GM19025 (cell line): ENCODE measurements at regions not wholly inside any gene's neighbourhood (a gene's known extent, or its start where the extent isn't known, plus 50 kb on each side); places are given as distances from the start of the nearest gene placed in this dataset.

Experiments used
- ATAC-seq: cut with Tn5 transposase; IDR thresholded peaks from one replicate; pipeline ENCODE4 v1.9.1; 2021; ENCODE audit warnings: mild to moderate bottlenecking, low read depth, moderate library complexity; ENCODE audit not compliant: unreplicated experiment

DNA sequence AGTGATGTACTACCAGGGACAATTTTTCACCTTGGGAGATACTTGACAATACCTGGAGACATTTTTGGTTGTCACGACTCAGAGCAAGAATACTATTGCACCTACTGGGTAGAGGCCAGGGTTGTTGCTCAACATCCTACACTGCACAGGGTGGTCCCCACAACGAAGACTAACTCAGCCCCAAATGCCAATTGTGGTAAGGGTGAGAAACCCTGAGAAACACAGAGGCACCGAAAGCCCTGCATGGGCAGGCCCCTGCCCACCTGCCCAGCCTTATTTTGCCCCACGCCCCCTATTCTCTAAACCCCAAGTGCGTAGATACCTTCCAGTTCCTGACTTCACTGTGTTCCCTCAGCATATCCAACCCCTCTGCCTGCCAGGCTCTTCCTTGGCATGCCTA lies 163.1 kb upstream of the PKDCC start:
- ATAC-seq = no peak

DNA sequence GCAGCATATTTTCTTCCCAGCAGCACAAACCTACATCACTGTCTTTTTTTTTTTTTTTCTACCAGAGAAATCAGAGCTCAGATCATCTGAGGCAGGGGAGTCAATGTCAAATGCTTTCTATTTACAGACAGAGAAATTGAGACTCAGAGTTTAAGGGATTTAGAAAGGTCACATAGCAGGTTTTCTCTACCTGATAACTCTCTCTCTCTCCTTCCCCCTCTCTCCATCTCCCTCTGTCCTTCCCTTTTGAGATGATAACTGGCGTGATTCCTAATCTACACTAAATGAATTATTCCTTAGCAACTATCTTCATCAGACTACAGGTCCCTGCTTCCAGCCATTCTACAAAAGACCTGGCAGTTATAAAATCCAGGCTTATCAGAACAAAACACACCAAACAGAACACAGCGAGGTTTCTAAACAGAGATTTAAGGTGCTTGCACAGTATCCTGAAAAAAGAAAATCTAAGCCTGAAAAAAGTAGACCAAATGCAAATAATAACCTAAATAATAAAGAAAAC lies 161.6 kb upstream of the PKDCC start:
- ATAC-seq = no peak

DNA sequence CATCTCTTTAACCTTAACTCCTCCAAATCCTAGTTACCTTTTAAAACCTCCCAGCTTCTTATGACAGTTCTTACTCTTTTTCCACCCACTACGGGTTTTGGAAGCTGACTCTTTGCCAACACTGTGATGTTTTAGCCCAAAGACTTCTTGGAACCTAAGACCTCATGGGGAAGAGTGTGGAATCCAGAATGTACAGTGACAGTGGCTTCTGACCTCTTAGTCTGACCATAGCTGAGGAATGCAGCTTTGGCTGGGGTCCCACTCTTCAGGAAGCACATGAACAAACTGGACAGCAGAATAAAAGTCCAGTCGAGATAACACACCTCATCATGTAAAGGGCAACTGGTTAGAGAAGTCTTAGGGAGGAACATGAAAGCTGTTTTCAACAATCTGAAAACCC lies 161.1 kb upstream of the PKDCC start:
- no peak for ATAC-seq

DNA sequence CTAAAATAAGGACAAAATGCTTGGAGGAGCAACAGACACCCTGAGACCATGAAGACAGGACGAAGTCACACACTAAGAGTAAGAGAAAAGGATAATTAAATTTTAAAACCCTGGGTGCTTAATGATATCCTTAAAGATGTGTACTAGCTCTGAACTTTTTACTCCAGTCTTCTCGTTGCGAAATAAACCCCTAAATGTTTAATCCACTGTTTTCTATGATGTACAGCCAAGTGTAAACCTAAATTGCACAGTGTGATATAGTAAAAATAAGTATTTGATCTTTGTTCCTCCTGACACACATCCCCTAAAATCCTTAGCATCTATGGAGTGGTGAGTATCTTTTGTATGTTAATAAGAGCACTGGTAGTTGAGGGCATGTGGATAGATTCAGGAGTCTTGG lies 157.5 kb upstream of the PKDCC start:
- no peak for ATAC-seq

DNA sequence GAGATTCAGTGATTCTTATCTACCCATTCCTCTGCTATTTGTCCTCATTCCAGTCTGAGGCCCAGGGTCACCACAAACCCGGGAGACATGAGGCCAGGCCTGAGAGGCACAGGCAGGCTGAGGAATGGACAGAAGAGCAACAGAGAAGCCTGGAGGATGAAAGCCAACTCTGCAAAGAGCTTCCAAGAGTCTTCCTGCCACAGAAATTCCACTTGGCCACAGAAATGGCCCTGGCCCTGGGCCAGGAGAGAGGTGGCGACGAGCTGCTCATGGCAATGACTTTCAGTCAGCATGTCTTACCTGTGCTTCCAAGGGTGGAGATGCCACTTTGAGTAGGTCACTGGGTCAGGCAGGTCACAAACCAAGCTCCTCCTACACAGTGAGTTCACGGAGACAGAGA lies 155.3 kb upstream of the PKDCC start:
- no peak for ATAC-seq

DNA sequence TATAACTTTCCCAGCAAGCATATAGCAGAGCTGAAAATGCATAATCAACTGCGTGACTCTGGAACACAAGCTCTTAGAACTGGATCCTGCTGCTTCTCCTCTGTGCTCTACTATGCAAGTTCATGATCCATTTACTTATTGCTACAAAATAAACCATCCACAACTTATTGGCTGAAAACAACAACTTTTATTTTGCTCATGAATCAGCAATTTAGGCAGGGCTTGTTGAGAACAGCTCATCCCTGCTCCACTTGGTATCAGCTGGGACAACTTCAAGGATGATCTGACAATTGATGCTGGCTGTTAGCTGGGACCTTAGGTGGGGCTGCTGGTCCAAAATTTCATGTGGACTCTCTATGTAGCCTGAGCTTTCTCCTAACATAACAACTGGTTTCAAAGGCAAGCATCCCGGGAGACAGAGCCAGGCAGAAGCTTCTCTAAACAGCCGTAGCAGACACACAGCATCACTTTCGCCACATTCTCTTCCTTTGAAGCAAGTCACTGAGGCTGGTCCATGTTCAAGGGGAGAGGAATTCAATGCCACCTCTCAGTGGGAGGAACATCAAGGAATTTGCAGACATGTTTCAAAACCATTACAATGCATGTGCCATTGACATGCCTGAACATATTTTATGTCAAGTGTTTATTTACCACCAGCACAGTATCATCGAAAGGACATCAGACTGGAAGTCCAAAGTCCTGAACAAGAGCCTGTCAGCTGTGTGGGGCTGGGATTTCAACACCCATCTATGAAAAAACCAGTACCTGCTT lies 153.1 kb upstream of the PKDCC start:
- no peak for ATAC-seq

DNA sequence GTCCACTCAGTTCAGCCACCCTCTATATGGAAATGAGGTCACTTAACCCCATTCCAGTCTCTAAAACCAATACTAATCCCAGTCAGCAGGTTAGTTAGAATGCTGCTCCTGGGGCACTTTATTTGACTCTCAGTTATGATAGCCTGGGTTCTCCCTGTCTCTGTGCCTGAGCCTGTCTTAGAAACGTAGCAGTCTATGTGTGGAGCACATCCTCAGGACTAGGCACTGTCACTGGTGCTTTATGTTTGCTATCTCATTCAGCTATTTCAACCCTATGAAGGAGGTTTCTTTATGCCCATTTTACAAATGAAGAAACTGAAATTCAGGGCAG lies 152.5 kb upstream of the PKDCC start:
- ATAC-seq = no peak

DNA sequence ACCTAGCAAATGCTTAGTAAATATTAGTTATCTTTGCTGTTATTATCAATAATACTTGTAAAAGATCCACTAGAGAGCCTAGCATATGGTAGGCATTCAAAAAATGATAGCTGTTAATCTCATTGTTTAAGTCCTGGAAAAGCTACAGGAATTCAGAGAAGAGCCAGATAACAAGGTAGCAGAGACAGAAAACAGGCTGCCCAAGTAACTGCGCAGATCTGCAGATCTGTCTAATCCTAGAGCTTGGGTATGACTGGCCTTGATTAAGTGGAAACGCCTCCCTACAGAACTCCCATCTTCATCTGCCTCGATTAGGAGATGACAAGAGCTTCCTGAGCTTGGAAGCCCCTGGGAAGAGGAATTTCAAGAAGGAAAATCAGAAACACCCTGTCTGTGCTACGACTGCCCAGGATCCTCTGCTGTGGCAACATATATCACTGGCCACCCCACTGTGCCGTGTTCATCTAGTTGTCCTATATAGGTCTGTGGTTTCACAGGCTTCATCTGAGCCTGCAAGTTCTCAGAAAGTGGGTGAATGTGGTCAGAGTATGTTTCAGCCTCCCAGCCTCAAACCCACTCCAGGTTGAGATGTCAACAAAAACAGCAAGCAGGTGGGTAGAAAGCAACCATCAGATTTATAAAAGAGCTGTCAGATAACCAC lies 151.5 kb upstream of the PKDCC start:
- ATAC-seq = peak; percentile 91

DNA sequence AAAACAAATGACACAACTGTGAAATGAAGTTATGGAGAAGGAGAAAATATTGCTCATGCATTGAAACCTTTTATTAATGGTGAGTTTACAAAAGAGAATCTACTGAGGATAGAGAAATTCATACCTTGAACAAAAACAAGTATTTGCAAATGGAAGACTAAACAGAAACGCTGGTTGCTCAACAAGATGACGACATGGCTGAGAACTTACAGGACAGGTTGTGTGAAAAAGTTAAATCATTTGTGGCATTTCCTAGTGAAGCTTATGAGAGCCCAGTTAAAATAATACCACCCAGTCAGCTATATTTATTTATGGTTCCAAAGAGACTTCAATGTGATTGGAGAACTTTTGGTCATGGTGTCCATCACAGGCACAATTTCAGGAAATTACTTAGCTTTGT lies 148.6 kb upstream of the PKDCC start:
- no peak for ATAC-seq

DNA sequence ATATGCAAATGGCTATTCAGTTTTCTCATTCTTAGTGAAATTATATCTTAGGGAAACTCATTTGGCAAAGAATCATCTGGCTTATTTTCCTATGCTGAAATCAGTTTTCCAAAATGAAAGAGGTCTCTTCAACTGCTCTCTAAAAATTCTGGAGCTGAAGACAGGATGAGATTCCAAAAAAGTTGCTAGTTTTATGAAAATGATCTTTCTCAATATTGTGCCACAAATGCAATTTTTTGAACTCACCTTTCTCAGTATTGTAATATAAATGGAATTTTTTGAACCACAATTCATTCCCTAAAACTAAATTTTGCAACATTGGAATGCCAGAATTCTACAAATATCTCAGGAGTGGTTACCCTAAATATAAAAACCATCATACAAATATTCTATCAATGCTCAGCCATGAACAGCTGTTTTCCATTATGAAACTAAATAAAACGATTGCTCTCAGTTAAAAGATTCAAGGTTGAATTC lies 147.7 kb upstream of the PKDCC start:
- no peak for ATAC-seq

DNA sequence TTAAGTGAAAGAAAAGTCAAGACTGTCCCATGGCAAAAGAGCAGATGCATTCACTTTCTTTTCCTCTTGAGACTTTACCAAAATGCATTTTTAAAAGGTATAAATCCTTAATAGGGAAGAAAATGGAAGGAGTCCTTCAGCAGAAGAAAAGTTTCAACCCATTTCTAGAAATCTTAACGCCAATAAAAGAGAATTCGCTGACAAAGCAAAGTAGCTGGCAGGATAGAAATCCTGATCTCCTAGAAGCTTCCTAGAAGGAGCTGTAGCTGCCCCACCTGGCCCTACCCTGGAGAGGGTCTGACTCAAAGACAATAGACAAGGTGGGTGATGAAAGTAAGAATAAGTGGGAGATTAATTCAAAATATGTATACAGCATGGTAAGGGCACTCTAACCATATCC lies 144.9 kb upstream of the PKDCC start:
- ATAC-seq = no peak

DNA sequence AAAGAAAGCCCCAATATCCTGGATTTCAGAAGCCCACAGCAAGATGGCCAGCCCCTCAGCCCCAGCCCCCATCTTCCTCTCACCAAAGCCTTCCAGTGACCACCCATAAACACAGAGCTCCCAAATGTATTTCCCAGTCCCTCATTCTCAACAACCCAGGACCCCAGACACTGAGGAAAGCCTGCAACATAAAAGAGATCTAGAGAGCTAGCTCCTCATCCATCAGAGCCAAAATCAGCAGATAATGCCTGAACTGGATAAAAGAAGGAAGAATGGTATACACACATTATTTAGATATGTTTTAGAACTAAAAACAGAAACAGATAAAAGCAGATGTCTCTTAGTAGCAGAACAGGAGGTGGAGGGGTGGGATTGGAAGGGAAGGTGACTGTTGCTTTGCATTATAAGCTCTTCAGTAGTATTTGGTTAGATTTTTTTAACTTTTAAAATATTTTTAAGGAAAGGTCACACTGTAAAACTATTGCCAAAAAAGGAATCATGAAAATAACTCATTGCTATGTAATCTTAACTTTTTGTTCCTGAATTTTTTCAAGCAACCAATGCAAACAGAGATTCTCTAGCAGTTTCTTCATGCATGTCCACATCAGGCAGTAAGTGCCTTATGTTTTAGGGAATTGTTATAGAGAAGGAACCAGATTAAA lies 144.2 kb upstream of the PKDCC start:
- ATAC-seq = no peak

DNA sequence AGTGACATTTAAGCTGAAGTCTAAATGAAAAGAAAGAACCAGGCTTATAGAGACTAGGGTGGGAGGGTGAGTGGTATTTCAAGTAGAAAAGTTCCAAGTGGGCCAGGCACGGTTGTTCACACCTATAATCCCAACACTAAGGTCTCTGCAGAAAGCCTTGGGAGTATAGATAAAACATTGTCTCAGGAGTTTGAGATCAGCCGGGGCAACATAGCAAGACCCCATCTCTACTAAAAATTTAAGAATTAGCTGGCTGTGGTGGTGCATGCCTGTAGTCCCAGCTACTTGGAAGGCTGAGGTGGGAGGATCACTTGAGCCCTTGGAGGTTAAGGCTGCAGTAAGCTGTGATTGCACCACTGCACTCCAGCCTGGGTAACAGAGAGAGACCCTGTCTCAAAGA lies 143.4 kb upstream of the PKDCC start:
- no peak for ATAC-seq

DNA sequence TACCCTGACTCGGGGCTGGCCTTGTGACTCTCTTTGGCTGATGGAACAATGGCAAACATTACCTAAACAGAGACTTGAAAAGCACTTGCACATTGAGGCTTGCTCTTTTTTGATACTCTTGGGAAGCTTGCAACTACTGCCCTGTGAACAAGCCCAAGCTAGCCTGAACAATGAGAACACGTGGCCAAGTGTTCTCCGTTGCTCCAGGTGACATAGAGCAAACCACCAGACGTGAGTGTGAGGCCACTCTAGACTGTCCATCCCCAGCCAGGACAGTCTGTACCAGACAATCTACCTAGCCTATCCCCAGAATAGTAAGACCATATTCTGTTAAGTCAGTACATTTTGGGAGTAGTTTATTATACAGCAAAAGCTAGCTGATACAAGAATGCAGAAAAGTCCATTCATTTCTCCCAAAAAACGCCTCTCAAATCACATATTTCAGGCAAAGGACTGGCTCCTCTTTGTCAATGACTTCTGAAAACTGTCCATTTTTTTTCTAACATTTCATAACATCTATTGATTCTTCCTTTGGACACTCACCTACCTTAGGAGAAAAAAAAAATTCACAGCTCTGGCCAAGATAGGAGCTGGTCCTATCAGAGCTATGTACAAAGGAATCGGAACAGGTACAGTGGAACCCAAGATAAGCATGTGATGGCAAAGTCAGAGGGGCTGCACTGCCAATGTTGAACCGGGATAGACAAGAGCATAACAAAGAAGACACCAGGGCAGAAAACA lies 142.1 kb upstream of the PKDCC start:
- ATAC-seq = no peak

DNA sequence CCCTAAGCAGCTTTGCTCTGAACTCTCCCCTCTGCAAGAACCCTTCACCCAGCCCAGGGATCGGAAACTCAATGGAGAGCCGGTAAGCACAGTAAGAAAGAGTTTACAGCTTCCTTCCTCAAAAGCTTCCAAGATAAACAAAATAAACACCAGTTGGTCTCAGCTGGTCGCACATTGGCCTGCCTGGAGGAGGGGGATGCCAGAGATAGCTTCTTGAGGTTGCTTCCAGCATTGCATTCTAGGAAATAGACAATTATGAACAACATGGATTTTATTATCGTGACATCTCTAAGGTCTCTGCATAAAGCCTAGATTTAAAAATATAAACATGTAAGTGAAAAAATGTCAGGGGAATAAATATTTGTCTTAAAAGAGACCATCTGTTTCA lies 141.5 kb upstream of the PKDCC start:
- no peak for ATAC-seq

DNA sequence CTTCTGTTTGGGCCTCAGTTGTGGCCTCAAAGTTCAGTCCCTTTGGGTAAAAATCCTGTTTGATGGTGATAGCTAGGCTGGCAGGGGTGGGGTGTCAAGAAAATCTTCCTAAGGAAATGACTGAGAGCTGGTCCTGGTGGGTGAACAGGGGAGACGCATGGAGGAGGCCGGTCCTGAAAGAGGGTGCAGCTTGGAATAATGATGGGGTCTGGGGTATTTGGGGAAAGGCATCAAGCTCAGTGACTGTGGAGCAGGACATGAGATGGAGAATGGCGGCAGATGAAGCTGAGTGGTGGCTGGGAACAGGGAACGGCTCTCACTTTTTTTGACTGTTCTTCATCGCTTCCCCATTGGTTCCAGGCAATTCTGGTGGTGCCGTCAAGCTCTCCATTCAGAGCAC lies 140.7 kb upstream of the PKDCC start:
- ATAC-seq = no peak

DNA sequence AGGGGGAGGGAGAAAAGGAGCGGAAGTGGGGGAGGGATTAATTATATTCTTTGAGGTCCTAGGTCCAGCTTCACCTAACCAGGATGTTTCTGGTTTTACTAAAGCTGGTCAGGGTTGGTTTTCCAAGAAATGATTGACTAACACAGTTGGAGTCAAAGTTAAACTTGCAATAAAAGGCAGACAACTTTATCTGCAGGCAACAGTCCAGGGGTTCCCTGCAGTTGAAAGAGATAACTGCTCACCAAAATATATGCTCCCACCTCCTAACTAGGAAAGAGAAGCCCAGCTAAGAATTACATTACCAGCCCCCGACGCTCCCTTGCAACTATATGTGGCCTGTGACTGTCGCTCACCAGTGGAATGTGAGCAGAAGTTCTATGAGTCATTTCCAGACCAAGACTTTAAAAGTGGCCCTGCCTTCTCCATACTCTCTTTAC lies 140.0 kb upstream of the PKDCC start:
- no peak for ATAC-seq

DNA sequence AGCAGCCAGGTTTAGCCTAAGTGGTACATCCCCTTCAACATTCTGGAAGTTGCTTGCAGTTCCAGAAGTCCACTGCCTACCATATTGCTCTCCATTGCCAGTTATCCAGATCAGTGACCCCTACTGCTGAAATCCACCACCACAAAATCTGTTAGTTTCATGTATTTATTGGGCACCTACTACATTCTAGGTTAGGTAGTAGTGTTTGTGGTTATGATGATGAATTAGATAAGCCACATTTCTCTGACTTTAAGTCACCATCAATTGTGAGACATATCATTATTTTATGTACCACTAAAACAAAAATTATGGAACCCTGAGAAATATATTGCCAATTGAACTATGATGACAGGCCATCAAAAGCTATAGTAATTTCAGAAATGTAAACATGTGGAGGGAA lies 139.5 kb upstream of the PKDCC start:
- no peak for ATAC-seq

DNA sequence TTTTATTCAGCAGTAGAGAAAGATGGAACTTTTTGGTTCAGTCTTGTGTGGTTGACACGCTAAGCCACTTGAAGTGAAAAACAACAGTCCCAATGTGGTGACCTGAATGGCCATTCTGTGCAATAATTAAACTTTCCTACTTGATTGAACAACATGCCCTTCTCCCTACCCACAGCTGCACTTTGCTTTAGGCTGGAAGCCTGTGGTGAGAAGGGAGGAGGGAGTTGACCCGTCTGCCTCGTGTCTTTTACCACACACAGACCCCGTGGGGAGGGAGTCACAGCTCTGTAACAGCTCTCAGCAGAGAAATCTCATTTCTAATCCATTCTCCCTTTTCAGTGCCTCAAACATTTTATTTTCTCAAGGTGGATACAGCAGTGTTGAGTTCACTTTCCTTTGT lies 138.2 kb upstream of the PKDCC start:
- ATAC-seq = no peak

DNA sequence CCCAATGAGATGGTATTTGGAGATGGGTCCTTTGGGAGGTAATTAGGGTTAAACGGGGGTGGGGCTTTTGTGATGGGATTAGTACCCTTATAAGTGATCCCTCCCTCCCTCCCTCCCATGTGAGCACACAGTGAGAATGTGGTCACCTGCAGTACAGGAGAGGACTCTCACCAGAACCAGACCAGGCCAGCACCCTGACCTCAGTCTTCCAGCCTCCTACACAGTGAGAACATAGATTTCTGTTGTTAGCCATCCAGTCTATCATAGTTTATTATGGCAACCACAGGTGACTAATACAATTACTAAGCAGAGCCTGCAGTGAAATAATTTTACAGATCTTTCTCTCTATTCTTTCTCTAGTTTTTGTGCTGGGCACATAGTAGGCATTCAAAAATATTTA lies 137.7 kb upstream of the PKDCC start:
- ATAC-seq = no peak

DNA sequence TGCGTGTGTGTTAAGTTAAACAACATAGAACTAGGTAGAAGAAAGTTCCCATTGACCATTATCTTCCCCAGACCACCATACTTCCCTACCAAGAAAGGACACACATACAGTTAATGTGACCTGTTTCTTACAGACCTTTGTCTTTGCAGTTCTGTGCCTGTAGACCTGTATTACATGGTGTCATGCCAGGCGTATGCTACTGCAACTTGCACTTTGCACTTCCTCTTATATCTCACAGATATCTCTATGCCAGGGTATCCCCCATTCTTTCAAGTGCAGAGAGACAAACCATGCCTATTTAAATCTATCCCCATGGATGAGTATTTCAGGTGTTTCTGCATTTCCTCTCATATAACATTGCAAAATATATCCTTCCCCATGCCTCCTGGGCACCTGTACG lies 136.8 kb upstream of the PKDCC start:
- no peak for ATAC-seq
